ENCODE measurements at regions not wholly inside any gene's neighbourhood (a gene's known extent, or its start where the extent isn't known, plus 50 kb on each side); places are given as distances from the start of the nearest gene placed in this dataset.

GRCh38 chr11:134866215-134866614 lies 454.2 kb upstream of the B3GAT1 start:
- TF ChIP-seq CTCF (conservative IDR thresholded peaks at IDR 0.05; ENCODE audit: low read length) (no peak), EZH2phosphoT487 (IDR thresholded peaks at IDR 0.05; ENCODE audit: borderline replicate concordance) (no peak)

Data from Loucy (cell line).